Loucy (cell line): ENCODE measurements at regions not wholly inside any gene's neighbourhood (a gene's known extent, or its start where the extent isn't known, plus 50 kb on each side); places are given as distances from the start of the nearest gene placed in this dataset.

ENCODE experiments used
- H2AFZ ChIP-seq: fragments of 200-600 bp; sonication (generic); 2 replicates; pipeline ENCODE4 v1.6.0; 2016; ENCODE audit warnings: antibody characterized with exemption, mild to moderate bottlenecking, low read length, moderate library complexity
- H3F3A ChIP-seq: fragments of 200-600 bp; 2 replicates; pipeline ENCODE4 v1.6.0; 2016; ENCODE audit warnings: antibody characterized with exemption, low read depth, mild to moderate bottlenecking
- H3K27me3 ChIP-seq: fragments of 200-600 bp; sonication (generic); 2 replicates; pipeline ENCODE4 v1.6.1; 2014; ENCODE audit warnings: low read length, mild to moderate bottlenecking; ENCODE audit not compliant: insufficient read depth, poor library complexity, severe bottlenecking
- H3K36me3 ChIP-seq: fragments of 200-600 bp; sonication (generic); 2 replicates; pipeline ENCODE4 v1.6.1; 2016; ENCODE audit warnings: low read length; ENCODE audit not compliant: insufficient read depth
- H3K4me1 ChIP-seq: fragments of 200-600 bp; sonication (generic); 2 replicates; pipeline ENCODE4 v1.5.1; 2014; ENCODE audit warnings: low read length, mild to moderate bottlenecking; ENCODE audit not compliant: insufficient read depth, poor library complexity, severe bottlenecking
- H3K4me2 ChIP-seq: fragments of 200-600 bp; sonication (generic); 2 replicates; pipeline ENCODE4 v1.6.0; 2014; ENCODE audit warnings: antibody characterized with exemption, low read length, low read depth, mild to moderate bottlenecking; ENCODE audit not compliant: poor library complexity, severe bottlenecking
- H3K4me3 ChIP-seq: fragments of 200-600 bp; sonication (generic); 2 replicates; pipeline ENCODE4 v1.5.1; 2014; ENCODE audit warnings: low read length, mild to moderate bottlenecking, mixed read lengths; ENCODE audit not compliant: poor library complexity, severe bottlenecking
- H3K79me2 ChIP-seq: fragments of 200-600 bp; sonication (generic); 2 replicates; pipeline ENCODE4 v1.6.1; 2014; ENCODE audit warnings: low read length; ENCODE audit not compliant: insufficient read depth
- H3K9ac ChIP-seq: fragments of 200-600 bp; sonication (generic); 2 replicates; pipeline ENCODE4 v1.6.0; 2014; ENCODE audit warnings: mild to moderate bottlenecking, low read depth, low read length, moderate library complexity; ENCODE audit not compliant: poor library complexity, severe bottlenecking
- H3K9me2 ChIP-seq: fragments of 200-600 bp; sonication (generic); replicated peaks from 2 replicates; pipeline ENCODE4 v1.6.1; 2016; ENCODE audit warnings: low read depth, low read length, mixed read lengths
- H3K9me3 ChIP-seq: fragments of 200-600 bp; sonication (generic); 2 replicates; pipeline ENCODE4 v1.6.1; 2014; ENCODE audit warnings: mild to moderate bottlenecking, antibody characterized with exemption, low read length, low read depth; ENCODE audit not compliant: insufficient read depth
- H4K20me1 ChIP-seq: fragments of 200-600 bp; sonication (generic); 2 replicates; pipeline ENCODE4 v1.6.0; 2014; ENCODE audit warnings: antibody characterized with exemption, low read length, mild to moderate bottlenecking; ENCODE audit not compliant: insufficient read depth, poor library complexity, severe bottlenecking
- CTCF ChIP-seq: fragments of 200-600 bp; sonication (generic); conservative IDR thresholded peaks from 2 replicates; pipeline ENCODE4 v1.5.1; 2014; ENCODE audit warnings: mild to moderate bottlenecking, antibody characterized with exemption, low read length
- EZH2phosphoT487 ChIP-seq: fragments of 200-600 bp; IDR thresholded peaks from 2 replicates; pipeline ENCODE4 v1.6.1; 2018; ENCODE audit warnings: antibody characterized with exemption, mild to moderate bottlenecking, moderate library complexity, borderline replicate concordance

GRCh38 chr17:65436871-65437270, 124.6 kb downstream of the AXIN2 start:
- TF ChIP-seq CTCF, result no peak
- TF ChIP-seq EZH2phosphoT487, result no peak
- Histone ChIP-seq H3K4me3 (no peak overlapping the region), H2AFZ (no peak overlapping the region)

DNA sequence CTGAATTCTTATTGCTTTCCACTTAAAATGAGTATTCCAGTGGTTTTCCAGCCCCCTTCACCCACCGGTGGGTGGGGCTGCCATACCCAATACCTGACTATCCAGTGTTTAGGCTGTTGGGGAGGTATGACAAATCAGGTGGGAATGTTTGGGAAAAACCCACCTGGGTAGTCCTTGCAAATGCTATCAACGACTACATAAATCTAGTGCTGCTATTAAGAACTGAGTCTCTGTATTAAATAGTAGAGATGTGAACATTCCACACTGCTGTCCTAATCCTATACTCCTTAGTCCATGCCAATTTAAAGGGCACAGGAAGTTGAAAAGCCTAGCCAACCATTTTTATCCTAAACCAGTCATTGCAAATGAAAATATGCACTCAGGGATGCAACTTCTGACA, 126.6 kb downstream of the AXIN2 start:
- Histone ChIP-seq H2AFZ (no peak overlapping the region), H3K4me3 (no peak overlapping the region), H3K9ac (no peak overlapping the region), H3K4me1 (peaks cover 12% of the 10 kb centered on the region), H3K79me2 (no peaks in the 10 kb centered on the region), H3F3A (no peaks in the 10 kb centered on the region), H3K4me2 (no peak overlapping the region), H3K9me3 (no peaks in the 10 kb centered on the region), H4K20me1 (no peaks in the 10 kb centered on the region), H3K27me3 (no peaks in the 10 kb centered on the region), H3K36me3 (no peaks in the 10 kb centered on the region), H3K9me2 (no peaks in the 10 kb centered on the region)
- TF ChIP-seq EZH2phosphoT487 (no peak), CTCF (no peak)

More at GRCh38 chr17:65436871-65437270, 124.6 kb downstream of the AXIN2 start:
- no peaks in the 10 kb centered on the region for H3K36me3 ChIP-seq
- H3K9me3 ChIP-seq, result no peaks in the 10 kb centered on the region
- no peaks in the 10 kb centered on the region for H3F3A ChIP-seq
- no peaks in the 10 kb centered on the region for H3K27me3 ChIP-seq
- no peaks in the 10 kb centered on the region for H3K9me2 ChIP-seq
- no peaks in the 10 kb centered on the region for H4K20me1 ChIP-seq
- no peak overlapping the region for H3K4me2 ChIP-seq
- H3K4me1 ChIP-seq, result peaks cover 12% of the 10 kb centered on the region
- no peaks in the 10 kb centered on the region for H3K79me2 ChIP-seq
- H3K9ac ChIP-seq, result no peak overlapping the region

- Histone ChIP-seq H3K79me2 (no peaks in the 10 kb centered on the region), H3K9me2 (no peaks in the 10 kb centered on the region), H3F3A (no peaks in the 10 kb centered on the region), H4K20me1 (no peaks in the 10 kb centered on the region), H3K4me2 (peak overlapping the region; percentile 72), H3K4me3 (peak overlapping the region; percentile 58), H3K4me1 (peaks cover 12% of the 10 kb centered on the region), H3K36me3 (no peaks in the 10 kb centered on the region), H3K9me3 (no peaks in the 10 kb centered on the region), H2AFZ (no peak overlapping the region), H3K27me3 (no peaks in the 10 kb centered on the region), H3K9ac (no peak overlapping the region)
- TF ChIP-seq EZH2phosphoT487, result no peak
- no peak for TF ChIP-seq CTCF
Measured at GRCh38 chr17:65434251-65434650, 127.2 kb downstream of the AXIN2 start.
